Esophagus squamous epithelium (tissue), 5 donors: ENCODE measurements at regions not wholly inside any gene's neighbourhood (a gene's known extent, or its start where the extent isn't known, plus 50 kb on each side); places are given as distances from the start of the nearest gene placed in this dataset.

Experiments
- DNase-seq: peaks from one replicate; lab custom pipeline; 2025; lab: John Stamatoyannopoulos, UW
- H3K27ac ChIP-seq, 4 donors: fragments of 200-600 bp; sonication (generic); one replicate each; pipeline ENCODE4 v1.5.1; 2016 to 2019; ENCODE audit warnings: mild to moderate bottlenecking in 1 of 4
- H3K27me3 ChIP-seq, 4 donors: fragments of 200-600 bp; sonication (generic); 1 replicate in 3 of 4; 2 replicates in 1 of 4; pipeline versions ENCODE4 v1.5.1 to v1.6.0; 2017 to 2021; ENCODE audit warnings: antibody characterized with exemption in 1 of 4
- H3K36me3 ChIP-seq, 3 donors: fragments of 200-600 bp; sonication (generic); one replicate each; pipeline ENCODE4 v1.5.1; 2016 to 2019
- H3K4me1 ChIP-seq, 3 donors: fragments of 200-600 bp; sonication (generic); one replicate each; pipeline ENCODE4 v1.5.1; 2017 to 2019
- H3K4me3 ChIP-seq, 4 donors: fragments of 200-600 bp; sonication (generic); 1 replicate in 3 of 4; 2 replicates in 1 of 4; pipeline ENCODE4 v1.5.1; 2016 to 2019; ENCODE audit warnings: mild to moderate bottlenecking in 2 of 4, moderate library complexity in 1 of 4
- H3K9me3 ChIP-seq, 3 donors: fragments of 200-600 bp; sonication (generic); one replicate each; pipeline ENCODE4 v1.5.1; 2016 to 2019
- CTCF ChIP-seq, 6 experiments: fragments of 450-650 bp in 4 of 6; fragments of 200-600 bp in 2 of 6; sonication (generic) in 2 of 6; IDR thresholded peaks; one replicate each; pipeline ENCODE4 v1.5.1; 2016 to 2019; ENCODE audit warnings: antibody characterized with exemption in 6 of 6, mild to moderate bottlenecking in 4 of 6, moderate library complexity in 4 of 6
- POLR2A ChIP-seq, 4 donors: fragments of 450-650 bp; IDR thresholded peaks; one replicate each; pipeline ENCODE4 v1.6.1; 2017; ENCODE audit warnings: antibody characterized with exemption in 4 of 4, mild to moderate bottlenecking in 4 of 4, moderate library complexity in 3 of 4
- WGBS, 2 donors: methylation state at CpG; one replicate each; pipeline ENCODE4 v1.1.5; 2018; 5-methylcytosine and 5-hydroxymethylcytosine counted together
- intact Hi-C: fragments of 100-400 bp; cut with DNase I; formaldehyde crosslinking; loops from one replicate; pipeline ENCODE4 v1.15.0; 2022
- donor health status: DM: yes; HTN: yes; CAD: no.

GRCh38 chr17:6910987-6911603, 79.6 kb upstream of the TEKT1 start:
- TF ChIP-seq CTCF (IDR thresholded peaks at IDR 0.05): peak in 5 of 6 experiments; percentile 42 to 69 (median 57)
- no peak for TF ChIP-seq POLR2A (IDR thresholded peaks at IDR 0.05)
- WGBS, 2 donors: 0 to 3% methylated on average over 2 of the region's 2 CpGs

GRCh38 chr17:6912110-6913051, 80.9 kb upstream of the TEKT1 start:
- intact Hi-C loops: loop anchor here (2.0 to 5.0 kb wide), 2 partner anchors 70 to 90 kb away; no protein-coding TSS in a partner anchor
- DNase-seq: no peak
- no peaks in the 10 kb centered on the region for H3K36me3 ChIP-seq
- no peak overlapping the region for H3K4me3 ChIP-seq
- TF ChIP-seq CTCF (IDR thresholded peaks at IDR 0.05) (no peak), POLR2A (IDR thresholded peaks at IDR 0.05) (no peak)
- no peaks in the 10 kb centered on the region for H3K9me3 ChIP-seq
- H3K4me1 ChIP-seq: peaks cover 3 to 13% (median 7%) of the 10 kb centered on the region in 3 donors
- whole genome bisulfite sequencing, 2 donors: 62 to 67% methylated on average over 11 to 13 of the region's 13 CpGs
- peaks cover 0 to 25% (median 0%) of the 10 kb centered on the region in 4 donors for H3K27me3 ChIP-seq
- H3K27ac ChIP-seq: no peak overlapping the region

More at GRCh38 chr17:6910987-6911603, 79.6 kb upstream of the TEKT1 start:
- intact Hi-C loops: loop anchor here (5.0 kb wide), 1 partner anchor 69 kb away; no protein-coding TSS in a partner anchor
- Histone ChIP-seq H3K36me3 (no peaks in the 10 kb centered on the region), H3K27me3 (peaks cover 0 to 25% (median 0%) of the 10 kb centered on the region in 4 donors), H3K4me1 (peaks cover 3 to 13% (median 7%) of the 10 kb centered on the region in 3 donors), H3K27ac (no peak overlapping the region), H3K9me3 (no peaks in the 10 kb centered on the region), H3K4me3 (no peak overlapping the region)
- no peak for DNase-seq

- peak overlapping the region in 3 of 4 donors; percentile 27 to 46 (median 28) for H3K4me3 ChIP-seq
- DNase-seq: no peak
- 22 to 55% methylated on average over 22 to 25 of the region's 32 CpGs for WGBS, 2 donors
These were observed 82.0 kb upstream of the ALOX12 start for GRCh38 chr17:6913608-6914443.

GRCh38 chr17:6914711-6915110, 81.1 kb upstream of the ALOX12 start:
- TF ChIP-seq CTCF (IDR thresholded peaks at IDR 0.05) (no peak), POLR2A (IDR thresholded peaks at IDR 0.05) (no peak)
- Histone ChIP-seq H3K27ac (no peak overlapping the region), H3K36me3 (no peaks in the 10 kb centered on the region), H3K9me3 (no peaks in the 10 kb centered on the region), H3K4me3 (no peak overlapping the region), H3K4me1 (peaks cover 3 to 13% (median 7%) of the 10 kb centered on the region in 3 donors), H3K27me3 (peaks cover 0 to 25% (median 0%) of the 10 kb centered on the region in 4 donors)
- WGBS, 2 donors: 49 to 50% methylated on average over 3 to 4 of the region's 6 CpGs
- no peak for DNase-seq
- intact Hi-C loops: loop anchor here (5.0 kb wide), 1 partner anchor 72 kb away; no protein-coding TSS in a partner anchor

More at GRCh38 chr17:6913608-6914443, 82.0 kb upstream of the ALOX12 start:
- Histone ChIP-seq H3K36me3 (no peaks in the 10 kb centered on the region), H3K27ac (no peak overlapping the region), H3K4me1 (peaks cover 3 to 13% (median 7%) of the 10 kb centered on the region in 3 donors), H3K9me3 (no peaks in the 10 kb centered on the region), H3K27me3 (peaks cover 0 to 25% (median 0%) of the 10 kb centered on the region in 4 donors)
- intact Hi-C loops: loop anchor here (2.0 to 5.0 kb wide), 2 partner anchors 72 to 89 kb away; no protein-coding TSS in a partner anchor
- TF ChIP-seq CTCF (IDR thresholded peaks at IDR 0.05) (peak; percentile 61 to 81 (median 73)), POLR2A (IDR thresholded peaks at IDR 0.05) (no peak)
